ENCODE measurements at regions not wholly inside any gene's neighbourhood (a gene's known extent, or its start where the extent isn't known, plus 50 kb on each side); places are given as distances from the start of the nearest gene placed in this dataset.

DNA sequence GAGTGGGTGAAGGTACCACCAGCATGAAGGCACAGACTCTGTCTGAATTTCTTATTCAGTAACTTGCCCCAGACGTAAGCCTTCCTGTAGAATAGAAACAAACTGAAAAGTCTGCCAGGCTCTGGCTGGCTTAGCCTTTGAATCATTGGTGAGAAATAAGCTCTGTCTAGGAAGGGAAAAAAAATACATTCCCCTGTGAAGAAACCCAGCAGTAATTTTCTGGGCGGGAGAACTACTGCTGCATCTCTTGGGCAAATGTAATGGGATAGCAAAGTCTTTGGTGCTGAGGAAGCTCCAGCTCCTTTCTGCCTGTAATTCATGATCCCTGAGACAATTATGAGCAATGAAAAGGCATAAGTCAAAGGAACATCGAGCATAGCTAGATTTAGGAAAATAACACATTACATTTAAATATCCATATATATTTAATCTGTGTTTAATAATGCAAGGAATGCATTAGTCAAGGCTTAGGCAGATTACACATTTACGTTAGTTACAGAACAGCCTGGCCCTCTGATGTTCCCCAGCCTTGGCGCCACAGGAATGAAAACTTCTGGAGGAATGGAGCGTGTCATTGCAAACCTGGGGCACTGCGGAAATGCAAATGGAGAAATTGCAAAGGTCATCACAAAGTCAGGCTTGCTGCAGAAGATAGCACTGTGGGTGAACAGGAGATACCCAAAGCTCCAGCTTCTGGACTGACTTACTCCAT is 216.3 kb upstream of the CAMK1G start:
- FAIRE-seq: no peak

GRCh38 chr1:209368864-209369598 is 214.5 kb upstream of the CAMK1G start:
- FAIRE-seq: no peak

DNA sequence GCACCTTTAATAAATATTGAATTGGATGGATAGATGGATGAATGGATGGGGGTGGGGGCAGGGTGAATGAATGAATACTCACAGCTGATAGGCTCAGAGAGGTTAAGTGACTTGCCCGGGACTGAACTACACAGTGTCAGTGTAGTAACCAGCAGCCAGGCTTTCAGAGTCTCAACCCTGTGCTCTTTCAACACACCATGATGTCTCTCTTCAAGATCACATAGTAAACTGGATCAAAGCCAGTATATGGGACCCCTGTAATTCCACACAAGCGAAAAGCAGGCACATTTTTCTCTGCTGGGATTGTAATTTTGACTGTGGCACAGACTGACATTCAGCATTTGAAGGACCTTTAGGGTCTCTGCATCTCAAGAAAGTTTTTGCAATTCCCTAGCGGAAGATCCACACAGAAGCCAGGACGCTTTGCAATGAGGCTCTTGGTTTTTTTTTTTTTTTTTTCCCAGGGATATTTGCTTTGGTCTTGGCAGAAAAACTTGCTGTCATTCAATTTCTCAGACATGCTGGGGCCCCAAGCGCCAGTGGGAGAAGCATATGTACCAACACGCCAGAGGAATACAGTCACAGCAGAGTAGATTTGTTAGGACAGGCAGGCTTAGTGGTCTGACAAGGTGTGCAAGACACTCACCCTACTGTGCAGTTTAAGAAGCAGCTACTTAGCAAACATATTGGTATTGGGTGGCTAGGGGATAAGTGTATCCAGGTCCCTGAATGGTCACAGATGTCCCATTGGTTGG is 213.1 kb upstream of the CAMK1G start:
- no peak for FAIRE-seq

DNA sequence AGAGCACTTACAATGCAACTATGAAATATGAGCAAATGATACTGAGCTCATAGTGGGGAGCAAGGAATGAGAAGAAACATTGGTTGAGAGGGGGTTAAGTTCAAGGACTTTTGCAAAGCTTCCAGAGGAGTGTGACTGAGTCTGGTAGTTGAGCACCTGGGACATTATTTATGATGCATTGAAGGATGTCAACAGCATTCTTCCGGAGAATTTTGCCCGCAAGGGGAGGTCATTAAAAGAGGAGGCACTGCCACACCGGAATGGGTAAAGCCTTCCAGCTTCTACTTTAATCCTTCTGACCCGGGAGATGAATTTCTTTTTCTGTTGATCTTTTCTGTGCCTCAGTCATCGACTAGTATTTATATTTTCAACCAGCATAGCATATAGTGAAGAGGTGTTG is 208.4 kb upstream of the CAMK1G start:
- no peak for FAIRE-seq

- no peak for FAIRE-seq
Observed at GRCh38 chr1:209375671-209376365, 207.7 kb upstream of the CAMK1G start.

- no peak for FAIRE-seq
Observed at GRCh38 chr1:209376774-209377173, 206.7 kb upstream of the CAMK1G start.

DNA sequence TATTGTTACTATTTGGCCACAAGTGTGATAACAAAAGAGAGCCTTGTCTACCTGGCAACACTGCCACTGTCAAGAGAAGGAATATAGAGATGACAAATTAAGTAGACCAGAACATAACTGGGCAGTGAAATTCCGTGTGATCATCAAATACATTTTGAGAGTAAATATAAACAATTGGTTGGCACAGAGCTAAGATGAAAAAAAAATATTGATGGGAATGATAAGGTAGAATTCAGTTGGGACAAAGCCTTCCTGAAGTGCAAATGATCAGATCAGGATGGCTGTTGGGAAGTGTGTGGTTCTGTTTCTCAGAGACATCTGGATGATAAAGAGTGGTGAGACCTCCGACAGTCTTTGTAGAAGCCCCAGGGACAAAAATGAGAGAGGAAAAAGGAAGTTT is 205.5 kb upstream of the CAMK1G start:
- FAIRE-seq: no peak

DNA sequence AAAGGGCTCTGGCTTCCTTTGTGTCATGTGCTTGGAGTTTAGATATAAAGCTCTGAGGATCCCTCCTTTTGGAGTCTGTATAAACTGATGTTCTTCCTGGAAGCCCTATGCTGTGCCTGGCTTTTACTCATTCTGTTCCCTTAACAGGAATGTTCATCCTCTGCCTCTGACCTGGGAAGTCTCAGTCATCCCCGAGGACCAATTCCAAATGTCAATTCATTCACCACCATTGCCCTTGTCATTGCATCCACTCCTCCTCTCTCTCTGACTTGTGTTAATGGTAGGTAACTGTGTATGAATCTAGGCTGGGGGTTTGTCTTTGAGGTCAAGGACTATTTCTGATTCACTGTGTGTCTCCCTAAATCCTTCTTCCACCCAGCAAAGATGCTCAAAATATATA is 204.2 kb upstream of the CAMK1G start:
- FAIRE-seq: no peak

- FAIRE-seq: no peak
Observed at GRCh38 chr1:209380420-209380819, 203.1 kb upstream of the CAMK1G start.

- FAIRE-seq: no peak
Observed at GRCh38 chr1:209382231-209383100, 201.0 kb upstream of the CAMK1G start.

GRCh38 chr1:209383422-209383821 is 200.1 kb upstream of the CAMK1G start:
- no peak for FAIRE-seq

GRCh38 chr1:209383907-209384709 is 199.4 kb upstream of the CAMK1G start:
- FAIRE-seq: no peak

GRCh38 chr1:209384710-209385550 is 198.6 kb upstream of the CAMK1G start:
- no peak for FAIRE-seq

- no peak for FAIRE-seq
Observed at GRCh38 chr1:209386156-209386555, 197.4 kb upstream of the CAMK1G start.

DNA sequence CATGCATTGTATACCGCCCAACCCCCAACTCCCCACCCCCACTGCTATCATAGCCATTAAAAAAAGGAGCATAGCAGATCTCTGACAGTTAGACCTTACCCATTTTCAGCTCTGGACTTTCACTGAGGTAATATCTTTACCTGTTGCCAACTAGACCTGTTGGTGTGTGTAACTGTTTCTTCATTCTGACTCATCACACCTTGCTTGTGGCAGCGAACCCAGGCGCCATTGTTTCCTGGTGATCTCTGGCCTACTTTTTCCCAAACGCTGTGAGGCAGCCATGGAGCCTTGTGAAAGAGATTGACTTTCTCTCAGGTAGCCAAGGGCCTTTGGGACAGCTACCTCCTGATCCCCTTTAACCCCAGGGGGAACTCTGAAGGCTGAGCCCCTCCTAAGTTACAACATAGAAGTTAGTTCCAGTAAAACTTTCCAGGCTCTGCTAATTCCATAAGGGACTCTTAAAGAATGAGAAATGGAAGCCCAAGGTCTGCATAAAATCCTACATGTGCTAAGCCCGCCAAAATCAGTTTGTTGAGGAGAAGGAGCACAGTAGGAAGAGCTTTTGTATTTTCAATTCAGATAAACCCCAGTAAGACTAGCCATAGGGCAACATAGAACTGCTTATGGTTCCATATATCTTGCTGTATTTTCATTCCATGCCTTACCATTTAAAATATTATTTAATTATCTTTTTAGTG is 196.1 kb upstream of the CAMK1G start:
- FAIRE-seq: no peak

DNA sequence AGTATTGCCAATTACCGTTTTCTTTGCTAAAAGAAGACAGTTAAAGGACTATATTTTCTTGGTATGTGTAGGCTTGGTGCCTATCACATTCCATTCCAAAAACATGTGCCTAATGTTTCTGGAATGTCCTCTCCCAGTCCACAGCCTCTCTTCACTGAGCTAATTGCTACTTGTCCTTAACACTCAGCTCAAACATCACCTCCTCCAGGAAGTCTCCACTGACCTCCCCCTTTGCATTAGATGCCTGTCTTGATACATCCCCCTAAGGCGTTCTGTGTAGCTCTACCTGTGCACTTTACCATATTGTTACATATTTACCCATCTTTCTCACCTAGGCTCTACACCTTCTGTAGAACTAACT is 195.6 kb upstream of the CAMK1G start:
- no peak for FAIRE-seq

DNA sequence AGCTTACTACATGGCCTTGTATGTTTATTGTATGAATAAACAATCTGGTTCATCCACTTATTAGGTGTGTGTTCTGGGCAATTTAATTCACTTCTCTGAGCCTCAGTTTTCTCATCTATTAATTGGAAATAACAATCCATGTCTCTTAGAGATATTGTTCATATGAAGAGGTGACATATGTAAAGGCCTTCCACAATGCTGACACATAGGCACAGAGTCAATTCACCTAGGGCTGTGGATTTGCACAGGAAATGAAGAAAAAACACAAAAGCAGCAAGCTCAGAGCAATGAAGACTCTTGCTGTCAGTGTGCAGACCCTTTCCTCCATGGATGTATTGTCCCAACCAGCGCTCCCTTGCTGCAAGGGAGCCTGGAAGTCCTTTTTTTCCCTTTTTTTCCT is 195.2 kb upstream of the CAMK1G start:
- FAIRE-seq: no peak

DNA sequence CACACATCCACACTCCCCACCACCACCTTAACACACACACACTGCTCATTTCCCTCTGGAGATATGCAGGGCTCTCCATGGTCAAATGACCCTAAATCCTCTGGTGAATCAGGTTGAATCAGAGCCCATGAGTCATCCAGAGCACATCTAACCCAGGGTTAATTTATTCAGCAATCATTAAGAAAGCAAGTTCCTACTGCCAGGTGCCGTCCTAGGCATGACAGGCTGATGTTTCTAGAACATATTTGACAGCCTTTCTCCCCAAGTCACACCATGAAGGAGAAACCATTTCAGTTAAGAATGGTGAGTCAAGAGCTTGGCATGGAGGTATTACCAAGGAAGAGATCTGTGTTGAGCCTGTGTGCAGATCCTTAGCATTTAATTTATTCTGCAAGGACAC is 194.3 kb upstream of the CAMK1G start:
- no peak for FAIRE-seq

DNA sequence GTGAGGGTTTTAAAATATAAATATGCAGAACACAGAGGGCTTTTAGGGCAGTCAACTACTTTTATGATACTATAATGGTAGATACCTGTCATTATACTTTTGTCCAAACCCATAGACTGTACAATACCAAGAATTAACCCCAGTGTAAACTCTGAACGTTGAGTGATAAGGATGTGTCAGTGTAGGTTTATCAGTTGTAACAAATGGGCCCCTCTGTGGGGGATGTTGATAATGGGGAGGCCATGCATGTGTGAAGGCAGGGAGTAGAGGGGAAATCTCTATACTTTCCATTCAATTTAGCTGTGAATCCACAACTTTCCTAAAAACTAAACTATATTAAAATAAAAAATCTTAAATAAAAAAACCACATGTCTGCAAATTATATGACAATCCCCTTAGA is 193.5 kb upstream of the CAMK1G start:
- FAIRE-seq: no peak

DNA sequence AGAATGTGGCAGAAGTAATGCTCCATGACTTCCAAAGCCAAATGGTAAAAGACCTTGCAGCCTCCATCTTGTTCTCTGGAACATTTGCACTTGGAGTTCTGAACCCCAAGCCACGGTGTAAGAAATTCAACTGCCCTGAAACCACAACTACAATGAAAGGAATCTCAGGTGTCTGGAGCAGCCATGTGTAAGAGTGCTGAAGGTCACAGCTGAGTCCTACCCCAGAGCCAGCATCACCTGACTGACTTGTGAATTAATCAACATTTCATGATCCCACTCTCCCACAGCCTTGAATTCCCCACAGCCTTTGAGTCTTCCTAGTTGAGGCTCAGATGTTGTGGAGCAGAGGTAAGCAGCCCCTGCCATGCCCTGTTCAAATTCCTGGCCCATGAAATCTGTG is 192.8 kb upstream of the CAMK1G start:
- no peak for FAIRE-seq
